A549 (cell line): ENCODE measurements at regions not wholly inside any gene's neighbourhood (a gene's known extent, or its start where the extent isn't known, plus 50 kb on each side); places are given as distances from the start of the nearest gene placed in this dataset.
"Not testable (repeated sequence)": the region's sequence is repeated elsewhere in the genome, so short reads cannot be mapped to it uniquely, and the experiment has no call there.

Source experiments
- JUN ChIP-seq, 2 experiments: fragments of >200 bp; sonication (Bioruptor Twin); formaldehyde crosslinking; IDR thresholded peaks; 2 replicates in 1 of 2; 3 replicates in 1 of 2; pipeline ENCODE4 v1.6.1; 2016 to 2017
- PHF8 ChIP-seq: fragments of 200-600 bp; sonication (generic); IDR thresholded peaks from 2 replicates; pipeline ENCODE4 v1.6.1; 2016; ENCODE audit warnings: low read depth, mild to moderate bottlenecking, antibody characterized with exemption, moderate library complexity, borderline replicate concordance
- POLR2A ChIP-seq: IDR thresholded peaks from 2 replicates; pipeline ENCODE4 v1.6.1; 2012; ENCODE audit warnings: mild to moderate bottlenecking, low read length
- RCOR1 ChIP-seq: fragments of 150-350 bp; IDR thresholded peaks from 2 replicates; pipeline ENCODE4 v1.6.1; 2014; ENCODE audit warnings: antibody characterized with exemption, low read length, low read depth
- SREBF2 ChIP-seq: fragments of 450-650 bp; IDR thresholded peaks from 2 replicates; pipeline ENCODE4 v1.6.1; 2014; ENCODE audit warnings: mild to moderate bottlenecking, moderate library complexity
- TF ChIP-seq, protein P1 (sequence below): IDR thresholded peaks from 2 replicates; pipeline ENCODE4 v1.6.1; 2012
- TF ChIP-seq, protein P2 (sequence below): fragments of >200 bp; sonication (Bioruptor Twin); formaldehyde crosslinking; IDR thresholded peaks from 3 replicates; pipeline ENCODE4 v1.5.1; 2016

DNA sequence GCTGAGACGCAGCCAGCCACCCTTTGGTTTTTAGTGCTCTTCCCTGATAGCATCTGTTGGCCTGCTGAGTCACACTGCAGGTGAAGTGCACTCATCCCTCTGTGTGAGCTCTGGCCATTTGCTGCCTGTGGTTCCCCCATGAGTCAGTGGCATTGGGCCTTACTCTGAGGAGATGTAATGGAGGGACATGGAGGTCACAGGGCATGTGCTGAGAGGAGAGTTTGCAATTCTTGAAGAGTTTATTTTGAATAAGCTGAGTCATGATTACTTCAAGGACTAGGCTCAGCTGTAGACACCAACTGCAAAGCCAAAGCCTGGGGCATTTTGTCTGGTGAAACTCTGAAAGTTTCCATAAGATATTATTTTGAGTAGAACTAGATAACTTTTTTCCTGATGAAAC, 200.3 kb downstream of the BCL2L11 start:
- TF ChIP-seq, protein P1, sequence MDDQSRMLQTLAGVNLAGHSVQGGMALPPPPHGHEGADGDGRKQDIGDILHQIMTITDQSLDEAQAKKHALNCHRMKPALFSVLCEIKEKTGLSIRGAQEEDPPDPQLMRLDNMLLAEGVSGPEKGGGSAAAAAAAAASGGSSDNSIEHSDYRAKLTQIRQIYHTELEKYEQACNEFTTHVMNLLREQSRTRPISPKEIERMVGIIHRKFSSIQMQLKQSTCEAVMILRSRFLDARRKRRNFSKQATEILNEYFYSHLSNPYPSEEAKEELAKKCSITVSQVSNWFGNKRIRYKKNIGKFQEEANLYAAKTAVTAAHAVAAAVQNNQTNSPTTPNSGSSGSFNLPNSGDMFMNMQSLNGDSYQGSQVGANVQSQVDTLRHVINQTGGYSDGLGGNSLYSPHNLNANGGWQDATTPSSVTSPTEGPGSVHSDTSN, result not testable (repeated sequence)
- TF ChIP-seq PHF8; JUN (IDR thresholded peaks at IDR 0.05); POLR2A; RCOR1; SREBF2: not testable (repeated sequence)
- TF ChIP-seq, protein P2, sequence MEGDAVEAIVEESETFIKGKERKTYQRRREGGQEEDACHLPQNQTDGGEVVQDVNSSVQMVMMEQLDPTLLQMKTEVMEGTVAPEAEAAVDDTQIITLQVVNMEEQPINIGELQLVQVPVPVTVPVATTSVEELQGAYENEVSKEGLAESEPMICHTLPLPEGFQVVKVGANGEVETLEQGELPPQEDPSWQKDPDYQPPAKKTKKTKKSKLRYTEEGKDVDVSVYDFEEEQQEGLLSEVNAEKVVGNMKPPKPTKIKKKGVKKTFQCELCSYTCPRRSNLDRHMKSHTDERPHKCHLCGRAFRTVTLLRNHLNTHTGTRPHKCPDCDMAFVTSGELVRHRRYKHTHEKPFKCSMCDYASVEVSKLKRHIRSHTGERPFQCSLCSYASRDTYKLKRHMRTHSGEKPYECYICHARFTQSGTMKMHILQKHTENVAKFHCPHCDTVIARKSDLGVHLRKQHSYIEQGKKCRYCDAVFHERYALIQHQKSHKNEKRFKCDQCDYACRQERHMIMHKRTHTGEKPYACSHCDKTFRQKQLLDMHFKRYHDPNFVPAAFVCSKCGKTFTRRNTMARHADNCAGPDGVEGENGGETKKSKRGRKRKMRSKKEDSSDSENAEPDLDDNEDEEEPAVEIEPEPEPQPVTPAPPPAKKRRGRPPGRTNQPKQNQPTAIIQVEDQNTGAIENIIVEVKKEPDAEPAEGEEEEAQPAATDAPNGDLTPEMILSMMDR, result not testable (repeated sequence)
